ENCODE measurements at regions not wholly inside any gene's neighbourhood (a gene's known extent, or its start where the extent isn't known, plus 50 kb on each side); places are given as distances from the start of the nearest gene placed in this dataset.

DNA sequence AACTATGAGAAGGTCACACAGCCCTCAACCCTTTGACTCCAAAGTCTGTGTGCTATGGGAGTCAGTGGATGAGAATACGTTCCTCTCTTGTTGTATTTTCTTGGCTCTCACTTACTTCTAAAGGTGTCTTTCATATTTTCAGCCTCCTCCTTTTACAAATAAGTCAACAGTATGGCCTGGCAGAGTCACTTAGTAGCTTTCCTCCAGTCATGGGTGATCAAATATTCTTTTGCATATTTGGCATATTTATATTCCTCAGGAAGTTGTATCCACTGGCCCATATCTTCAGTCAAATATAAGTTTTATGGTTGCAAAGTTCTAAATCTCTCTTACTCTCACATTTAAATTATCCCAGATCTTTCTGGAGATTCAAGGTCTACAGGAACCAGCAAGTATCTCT, 327.5 kb downstream of the ETS1 start:
- TF ChIP-seq, protein P1, sequence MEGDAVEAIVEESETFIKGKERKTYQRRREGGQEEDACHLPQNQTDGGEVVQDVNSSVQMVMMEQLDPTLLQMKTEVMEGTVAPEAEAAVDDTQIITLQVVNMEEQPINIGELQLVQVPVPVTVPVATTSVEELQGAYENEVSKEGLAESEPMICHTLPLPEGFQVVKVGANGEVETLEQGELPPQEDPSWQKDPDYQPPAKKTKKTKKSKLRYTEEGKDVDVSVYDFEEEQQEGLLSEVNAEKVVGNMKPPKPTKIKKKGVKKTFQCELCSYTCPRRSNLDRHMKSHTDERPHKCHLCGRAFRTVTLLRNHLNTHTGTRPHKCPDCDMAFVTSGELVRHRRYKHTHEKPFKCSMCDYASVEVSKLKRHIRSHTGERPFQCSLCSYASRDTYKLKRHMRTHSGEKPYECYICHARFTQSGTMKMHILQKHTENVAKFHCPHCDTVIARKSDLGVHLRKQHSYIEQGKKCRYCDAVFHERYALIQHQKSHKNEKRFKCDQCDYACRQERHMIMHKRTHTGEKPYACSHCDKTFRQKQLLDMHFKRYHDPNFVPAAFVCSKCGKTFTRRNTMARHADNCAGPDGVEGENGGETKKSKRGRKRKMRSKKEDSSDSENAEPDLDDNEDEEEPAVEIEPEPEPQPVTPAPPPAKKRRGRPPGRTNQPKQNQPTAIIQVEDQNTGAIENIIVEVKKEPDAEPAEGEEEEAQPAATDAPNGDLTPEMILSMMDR (IDR thresholded peaks at IDR 0.05): no peak
- TF ChIP-seq POLR2A (IDR thresholded peaks at IDR 0.05): no peak
- no peak for TF ChIP-seq POLR2AphosphoS5 (IDR thresholded peaks at IDR 0.05)

All from prostate gland (tissue), 2 donors.